ENCODE measurements at regions not wholly inside any gene's neighbourhood (a gene's known extent, or its start where the extent isn't known, plus 50 kb on each side); places are given as distances from the start of the nearest gene placed in this dataset.

GRCh38 chr13:97145057-97145456 lies 77.1 kb upstream of the MBNL2 start:
- Mint-ChIP-seq H3K9me3 (peaks cover 0 to 2% (median 0%) of the 10 kb centered on the region in 11 donors), H3K4me3 (no peak overlapping the region), H3K27me3 (peaks cover 8 to 26% (median 20%) of the 10 kb centered on the region in 5 donors), H3K4me1 (peaks cover 0 to 10% (median 5%) of the 10 kb centered on the region in 7 donors), H3K36me3 (no peaks in the 10 kb centered on the region), H3K27ac (no peak overlapping the region)
- H3K27me3 ChIP-seq (ENCODE audit: control insufficient read depth in 2 of 2, insufficient read depth in 2 of 2, low read length in 2 of 2): no peaks in the 10 kb centered on the region
- no peak overlapping the region for H3K4me3 ChIP-seq (ENCODE audit: low read length)
- intact Hi-C loops (cut with micrococcal nuclease): no loop called here
- H3K9me3 ChIP-seq (ENCODE audit: control insufficient read depth in 2 of 3, low read length in 3 of 3): no peaks in the 10 kb centered on the region
- no peak overlapping the region for H3K27ac ChIP-seq (ENCODE audit: low read depth, low read length)
- H3K4me1 ChIP-seq (ENCODE audit: control insufficient read depth in 2 of 2, insufficient read depth in 2 of 2, low read length in 2 of 2): no peaks in the 10 kb centered on the region
- DNase-seq (no peak), ATAC-seq (no peak)
- CTCF ChIA-PET: no interaction called here
- no peaks in the 10 kb centered on the region for H3K36me3 ChIP-seq (ENCODE audit: control insufficient read depth in 2 of 3, insufficient read depth in 3 of 3, low read length in 3 of 3)
- POLR2A ChIA-PET: no interaction called here

DNA sequence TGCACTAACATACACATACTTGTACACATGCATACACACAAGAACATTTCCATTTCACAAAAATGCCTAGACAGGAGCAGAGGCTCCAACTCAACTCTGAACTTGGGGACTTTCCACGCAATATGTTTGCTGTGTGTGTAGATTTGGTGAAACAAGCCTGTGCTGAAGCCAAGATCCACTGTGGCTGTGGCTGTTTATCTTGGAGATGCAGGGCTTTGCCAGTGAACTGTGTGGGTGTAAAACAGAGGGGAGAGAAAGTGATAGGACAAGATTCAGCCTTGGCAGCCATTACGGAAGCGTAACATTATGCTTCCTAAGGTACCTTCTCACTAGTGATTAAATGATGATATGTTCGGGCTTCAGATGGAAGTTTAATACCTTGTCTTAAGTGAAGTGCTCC lies 73.2 kb upstream of the MBNL2 start:
- H3K27ac Mint-ChIP-seq: no peak overlapping the region

DNA sequence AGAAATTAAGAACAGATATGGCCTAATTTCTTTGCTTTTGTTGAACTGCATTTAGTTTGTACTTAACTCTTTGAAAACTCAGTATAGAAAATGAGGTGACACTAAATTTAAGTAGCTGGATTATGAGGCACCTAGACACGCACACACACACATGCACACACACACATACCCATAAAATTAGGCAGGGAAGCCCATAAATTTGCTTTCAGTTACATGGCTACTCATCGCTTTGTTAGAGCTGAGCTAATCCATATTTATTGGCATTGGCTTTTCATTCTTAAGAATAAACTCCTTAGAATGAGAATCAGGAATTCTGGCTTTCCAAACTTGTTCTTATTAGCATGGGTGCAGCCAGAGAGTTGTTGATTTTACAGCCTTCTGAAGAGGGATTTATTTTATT lies 61.7 kb upstream of the MBNL2 start:
- POLR2A ChIA-PET: no interaction called here

More for the DNA sequence above, 73.2 kb upstream of the MBNL2 start:
- ChIA-PET POLR2A (no interaction called here), CTCF (no interaction called here)
- Histone ChIP-seq H3K4me3 (ENCODE audit: low read length) (no peak overlapping the region), H3K4me1 (ENCODE audit: control insufficient read depth in 2 of 2, insufficient read depth in 2 of 2, low read length in 2 of 2) (no peaks in the 10 kb centered on the region), H3K27ac (ENCODE audit: low read depth, low read length) (no peak overlapping the region), H3K36me3 (ENCODE audit: control insufficient read depth in 2 of 3, insufficient read depth in 3 of 3, low read length in 3 of 3) (no peaks in the 10 kb centered on the region), H3K9me3 (ENCODE audit: control insufficient read depth in 2 of 3, low read length in 3 of 3) (no peaks in the 10 kb centered on the region), H3K27me3 (ENCODE audit: control insufficient read depth in 2 of 2, insufficient read depth in 2 of 2, low read length in 2 of 2) (no peaks in the 10 kb centered on the region)
- Mint-ChIP-seq H3K4me3 (no peak overlapping the region), H3K9me3 (peaks cover 0 to 4% (median 0%) of the 10 kb centered on the region in 11 donors), H3K27me3 (peaks cover 0 to 26% (median 4%) of the 10 kb centered on the region in 5 donors), H3K4me1 (no peaks in the 10 kb centered on the region), H3K36me3 (no peaks in the 10 kb centered on the region)
- intact Hi-C loops (cut with micrococcal nuclease): no loop called here
- ATAC-seq: no peak
- DNase-seq: no peak

DNA sequence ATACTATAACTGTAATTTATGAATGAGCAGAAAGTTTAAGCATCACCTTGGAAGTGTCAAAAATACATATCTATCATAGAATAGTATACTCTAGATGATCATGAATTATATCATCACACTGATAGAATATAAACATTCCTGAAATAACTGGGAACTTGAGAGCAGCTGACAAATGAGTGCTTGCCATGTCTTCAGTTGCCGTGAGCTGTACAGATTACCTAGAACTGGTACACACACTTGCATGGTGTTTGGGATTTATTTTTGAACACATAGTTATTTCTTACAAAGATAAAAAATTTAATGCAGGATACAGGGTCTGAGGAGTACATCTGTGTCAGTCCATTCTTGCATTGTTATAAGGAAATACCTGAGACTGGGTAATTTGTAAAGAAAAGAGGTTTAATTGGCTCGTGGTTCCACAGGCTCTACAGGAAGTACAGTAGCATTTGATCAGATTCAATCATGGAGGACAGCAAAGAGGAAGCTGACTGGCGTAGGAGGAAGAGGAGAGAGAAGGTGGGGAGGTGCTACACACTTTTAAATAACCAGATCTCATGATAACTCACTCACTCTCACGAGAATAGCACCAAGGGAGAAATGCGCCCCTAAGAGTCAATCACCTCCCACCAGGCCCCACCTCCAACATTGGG lies 60.4 kb upstream of the MBNL2 start:
- H3K27ac ChIP-seq (ENCODE audit: low read depth, low read length): no peak overlapping the region
- Mint-ChIP-seq H3K27ac (no peak overlapping the region), H3K36me3 (peaks cover 0 to 7% (median 0%) of the 10 kb centered on the region in 5 donors), H3K4me3 (no peak overlapping the region), H3K4me1 (peaks cover 0 to 4% (median 0%) of the 10 kb centered on the region in 7 donors), H3K9me3 (peaks cover 0 to 6% (median 0%) of the 10 kb centered on the region in 11 donors), H3K27me3 (peaks cover 0 to 13% (median 0%) of the 10 kb centered on the region in 5 donors)
- H3K4me1 ChIP-seq (ENCODE audit: control insufficient read depth in 2 of 2, insufficient read depth in 2 of 2, low read length in 2 of 2): no peaks in the 10 kb centered on the region
- ChIA-PET CTCF (interaction anchor here (0.5 kb wide), 1 partner anchor 198 kb away, joined by 4 read pairs; no protein-coding TSS in a partner anchor), POLR2A (no interaction called here)
- no peaks in the 10 kb centered on the region for H3K27me3 ChIP-seq (ENCODE audit: control insufficient read depth in 2 of 2, insufficient read depth in 2 of 2, low read length in 2 of 2)
- H3K36me3 ChIP-seq (ENCODE audit: control insufficient read depth in 2 of 3, insufficient read depth in 3 of 3, low read length in 3 of 3): no peaks in the 10 kb centered on the region
- H3K9me3 ChIP-seq (ENCODE audit: control insufficient read depth in 2 of 3, low read length in 3 of 3): no peaks in the 10 kb centered on the region
- H3K4me3 ChIP-seq (ENCODE audit: low read length): no peak overlapping the region
- intact Hi-C loops (cut with micrococcal nuclease): no loop called here
- ATAC-seq (no peak), DNase-seq (no peak)

More for the DNA sequence above, 61.7 kb upstream of the MBNL2 start:
- Histone ChIP-seq H3K27me3 (ENCODE audit: control insufficient read depth in 2 of 2, insufficient read depth in 2 of 2, low read length in 2 of 2) (no peaks in the 10 kb centered on the region), H3K27ac (ENCODE audit: low read depth, low read length) (no peak overlapping the region), H3K9me3 (ENCODE audit: control insufficient read depth in 2 of 3, low read length in 3 of 3) (no peaks in the 10 kb centered on the region), H3K36me3 (ENCODE audit: control insufficient read depth in 2 of 3, insufficient read depth in 3 of 3, low read length in 3 of 3) (no peaks in the 10 kb centered on the region), H3K4me1 (ENCODE audit: control insufficient read depth in 2 of 2, insufficient read depth in 2 of 2, low read length in 2 of 2) (no peaks in the 10 kb centered on the region), H3K4me3 (ENCODE audit: low read length) (no peak overlapping the region)
- DNase-seq (no peak), ATAC-seq (no peak)
- Mint-ChIP-seq H3K9me3 (peaks cover 0 to 6% (median 0%) of the 10 kb centered on the region in 11 donors), H3K27me3 (peaks cover 0 to 13% (median 0%) of the 10 kb centered on the region in 5 donors), H3K4me3 (no peak overlapping the region), H3K36me3 (peaks cover 0 to 7% (median 0%) of the 10 kb centered on the region in 5 donors), H3K4me1 (peaks cover 0 to 4% (median 0%) of the 10 kb centered on the region in 7 donors), H3K27ac (no peak overlapping the region)
- CTCF ChIA-PET: no interaction called here
- intact Hi-C loops (cut with micrococcal nuclease): no loop called here

GRCh38 chr13:97165502-97166425 lies 56.4 kb upstream of the MBNL2 start:
- no peak overlapping the region for H3K4me3 Mint-ChIP-seq
- DNase-seq (no peak), ATAC-seq (no peak)
- H3K9me3 ChIP-seq (ENCODE audit: control insufficient read depth in 2 of 3, low read length in 3 of 3): no peaks in the 10 kb centered on the region
- peaks cover 0 to 13% (median 4%) of the 10 kb centered on the region in 5 donors for H3K27me3 Mint-ChIP-seq
- POLR2A ChIA-PET: no interaction called here
- H3K4me1 Mint-ChIP-seq: peaks cover 0 to 4% (median 0%) of the 10 kb centered on the region in 7 donors
- H3K27ac Mint-ChIP-seq: no peak overlapping the region
- no peaks in the 10 kb centered on the region for H3K4me1 ChIP-seq (ENCODE audit: control insufficient read depth in 2 of 2, insufficient read depth in 2 of 2, low read length in 2 of 2)
- no peaks in the 10 kb centered on the region for H3K27me3 ChIP-seq (ENCODE audit: control insufficient read depth in 2 of 2, insufficient read depth in 2 of 2, low read length in 2 of 2)
- H3K4me3 ChIP-seq (ENCODE audit: low read length): no peak overlapping the region
- peaks cover 0 to 6% (median 0%) of the 10 kb centered on the region in 11 donors for H3K9me3 Mint-ChIP-seq
- CTCF ChIA-PET: no interaction called here
- H3K36me3 Mint-ChIP-seq: peaks cover 0 to 7% (median 0%) of the 10 kb centered on the region in 5 donors
- intact Hi-C loops (cut with micrococcal nuclease): no loop called here
- no peaks in the 10 kb centered on the region for H3K36me3 ChIP-seq (ENCODE audit: control insufficient read depth in 2 of 3, insufficient read depth in 3 of 3, low read length in 3 of 3)
- no peak overlapping the region for H3K27ac ChIP-seq (ENCODE audit: low read depth, low read length)

DNA sequence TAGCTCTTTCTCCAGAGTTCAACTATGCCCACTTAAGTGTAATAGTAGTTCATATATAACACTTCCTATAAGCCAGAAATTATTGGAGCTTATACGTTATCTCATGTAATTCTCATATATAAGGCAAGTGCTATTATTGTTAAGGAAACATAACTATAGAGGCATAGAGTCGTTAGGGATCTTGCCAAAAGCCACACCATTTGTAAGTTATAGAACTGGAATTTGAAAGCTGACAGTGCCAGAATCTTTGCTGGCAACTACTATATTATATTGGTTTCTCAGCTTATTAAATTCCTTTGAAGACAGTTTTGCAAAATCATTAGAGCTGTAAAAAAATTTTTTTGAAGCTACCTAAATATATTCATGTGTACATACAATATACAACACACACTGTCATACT lies 51.0 kb upstream of the MBNL2 start:
- no peaks in the 10 kb centered on the region for H3K9me3 ChIP-seq (ENCODE audit: control insufficient read depth in 2 of 3, low read length in 3 of 3)
- intact Hi-C loops (cut with micrococcal nuclease): no loop called here
- Mint-ChIP-seq H3K4me1 (no peaks in the 10 kb centered on the region), H3K27me3 (peaks cover 0 to 13% (median 9%) of the 10 kb centered on the region in 5 donors), H3K9me3 (peaks cover 0 to 6% (median 4%) of the 10 kb centered on the region in 11 donors), H3K4me3 (no peak overlapping the region), H3K27ac (no peak overlapping the region), H3K36me3 (peaks cover 0 to 10% (median 0%) of the 10 kb centered on the region in 5 donors)
- ChIA-PET CTCF (no interaction called here), POLR2A (no interaction called here)
- H3K27me3 ChIP-seq (ENCODE audit: control insufficient read depth in 2 of 2, insufficient read depth in 2 of 2, low read length in 2 of 2): no peaks in the 10 kb centered on the region
- no peak overlapping the region for H3K4me3 ChIP-seq (ENCODE audit: low read length)
- DNase-seq (no peak), ATAC-seq (no peak)
- no peak overlapping the region for H3K27ac ChIP-seq (ENCODE audit: low read depth, low read length)
- H3K4me1 ChIP-seq (ENCODE audit: control insufficient read depth in 2 of 2, insufficient read depth in 2 of 2, low read length in 2 of 2): no peaks in the 10 kb centered on the region
- H3K36me3 ChIP-seq (ENCODE audit: control insufficient read depth in 2 of 3, insufficient read depth in 3 of 3, low read length in 3 of 3): no peaks in the 10 kb centered on the region

Data from naive thymus-derived CD4-positive, alpha-beta T cell (primary cell).